Subcutaneous abdominal adipose tissue (tissue), 5 donors: ENCODE measurements at regions not wholly inside any gene's neighbourhood (a gene's known extent, or its start where the extent isn't known, plus 50 kb on each side); places are given as distances from the start of the nearest gene placed in this dataset.
"Not testable (repeated sequence)": the region's sequence is repeated elsewhere in the genome, so short reads cannot be mapped to it uniquely, and the experiment has no call there.

Experiments used
- H3K27ac ChIP-seq: one replicate; pipeline ENCODE4 v1.7.0; 2013; ENCODE audit warnings: low read depth, mild to moderate bottlenecking, inconsistent platforms, low read length, moderate library complexity
- H3K27me3 ChIP-seq, 5 donors: one replicate each; pipeline ENCODE4 v1.7.0; 2013; ENCODE audit warnings: low read length in 5 of 5, inconsistent platforms in 1 of 5; ENCODE audit not compliant: control insufficient read depth in 5 of 5, insufficient read depth in 4 of 5
- H3K36me3 ChIP-seq, 5 donors: one replicate each; pipeline ENCODE4 v1.7.0; 2013; ENCODE audit warnings: low read length in 5 of 5; ENCODE audit not compliant: control insufficient read depth in 5 of 5, insufficient read depth in 5 of 5
- H3K4me1 ChIP-seq, 5 donors: one replicate each; pipeline ENCODE4 v1.7.0; 2013; ENCODE audit warnings: low read length in 5 of 5, mild to moderate bottlenecking in 3 of 5, moderate library complexity in 1 of 5; ENCODE audit not compliant: control insufficient read depth in 5 of 5, insufficient read depth in 5 of 5
- H3K4me3 ChIP-seq, 5 donors: one replicate each; pipeline ENCODE4 v1.7.0; 2013; ENCODE audit warnings: low read length in 5 of 5, low read depth in 1 of 5
- H3K9ac ChIP-seq, 5 donors: one replicate each; pipeline ENCODE4 v1.7.0; 2013; ENCODE audit warnings: low read length in 5 of 5, mild to moderate bottlenecking in 4 of 5, moderate library complexity in 3 of 5
- H3K9me3 ChIP-seq, 5 donors: one replicate each; pipeline ENCODE4 v1.7.0; 2013; ENCODE audit warnings: low read length in 5 of 5; ENCODE audit not compliant: control insufficient read depth in 5 of 5
- donor health status: healthy.
- donor health status: healthy.
- donor health status: healthy.
- donor health status: healthy.
- donor health status: healthy.

DNA sequence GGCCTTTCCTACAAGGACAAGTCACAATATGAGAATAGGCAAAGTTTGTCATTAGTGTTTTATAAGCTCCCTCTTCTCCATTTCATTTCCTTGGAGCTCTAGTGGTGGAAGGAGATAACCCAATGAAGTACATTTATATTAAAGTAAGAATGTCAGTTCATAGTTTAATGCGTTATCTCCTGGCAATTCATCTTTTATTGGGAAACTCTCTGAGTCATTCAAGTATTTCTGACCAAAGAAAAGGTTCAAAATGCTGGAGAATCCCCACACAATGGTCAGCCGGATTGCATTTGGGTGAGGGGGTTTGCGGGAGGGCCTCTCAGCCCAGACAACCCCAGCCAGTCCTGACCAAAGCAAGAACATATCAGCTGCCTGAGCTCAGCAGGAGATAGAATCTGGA lies 321.5 kb upstream of the NRP1 start:
- Histone ChIP-seq H3K36me3 (no peaks in the 10 kb centered on the region), H3K9me3 (peaks cover 0 to 5% (median 0%) of the 10 kb centered on the region in 5 donors), H3K4me1 (peaks cover 0 to 19% (median 14%) of the 10 kb centered on the region in 5 donors), H3K4me3 (no peak overlapping the region), H3K27me3 (no peaks in the 10 kb centered on the region), H3K27ac (no peak overlapping the region), H3K9ac (no peak overlapping the region)

DNA sequence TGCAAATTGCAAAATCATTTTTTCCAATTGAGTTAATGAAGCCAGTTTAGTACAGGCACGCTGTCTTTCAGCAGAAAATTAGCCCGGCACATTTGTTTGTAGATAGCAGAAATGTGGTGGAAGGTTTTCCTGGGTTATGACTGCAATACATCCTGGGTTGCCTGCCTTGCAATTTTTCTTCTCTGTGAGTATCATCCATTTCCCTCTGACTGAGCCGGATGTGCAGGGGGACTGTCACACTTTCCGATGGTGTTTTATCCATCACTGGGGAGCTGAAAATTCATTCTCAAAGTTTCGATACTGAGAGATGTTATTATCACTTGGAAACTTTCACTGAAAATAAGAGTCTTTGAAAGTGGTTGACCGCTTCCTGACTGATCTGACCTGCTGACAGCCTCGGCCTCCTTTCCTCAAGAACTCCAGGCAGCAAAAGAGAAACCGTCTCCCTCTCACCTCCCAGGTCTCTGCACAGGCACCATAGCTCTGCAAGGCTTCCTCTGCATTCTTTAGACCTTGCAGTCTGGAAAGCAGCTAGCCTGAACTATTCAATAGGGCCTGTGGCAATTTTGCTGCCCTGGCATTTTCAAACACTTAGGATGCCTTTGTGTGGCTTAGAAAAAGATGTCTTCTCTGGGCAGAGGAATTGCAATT lies 320.8 kb upstream of the NRP1 start:
- Histone ChIP-seq H3K9me3 (peaks cover 0 to 5% (median 0%) of the 10 kb centered on the region in 5 donors), H3K27me3 (no peaks in the 10 kb centered on the region), H3K27ac (no peak overlapping the region), H3K4me3 (no peak overlapping the region), H3K9ac (no peak overlapping the region), H3K4me1 (peaks cover 0 to 15% (median 14%) of the 10 kb centered on the region in 5 donors), H3K36me3 (no peaks in the 10 kb centered on the region)

- Histone ChIP-seq H3K27me3 (no peaks in the 10 kb centered on the region), H3K4me1 (peaks cover 0 to 15% (median 14%) of the 10 kb centered on the region in 5 donors), H3K4me3 (no peak overlapping the region), H3K9ac (no peak overlapping the region), H3K9me3 (peaks cover 0 to 6% (median under 1%) of the 10 kb centered on the region in 5 donors), H3K27ac (no peak overlapping the region), H3K36me3 (no peaks in the 10 kb centered on the region)
Observed at GRCh38 chr10:33653584-33654367, 319.3 kb upstream of the NRP1 start.

- Histone ChIP-seq H3K9me3 (peaks cover 0 to 12% (median 4%) of the 10 kb centered on the region in 5 donors), H3K36me3 (no peaks in the 10 kb centered on the region), H3K4me1 (peaks cover 0 to 15% (median 14%) of the 10 kb centered on the region in 5 donors), H3K9ac (no peak overlapping the region), H3K27ac (no peak overlapping the region), H3K27me3 (no peaks in the 10 kb centered on the region), H3K4me3 (no peak overlapping the region)
Observed at GRCh38 chr10:33652870-33653269, 318.4 kb upstream of the NRP1 start.

DNA sequence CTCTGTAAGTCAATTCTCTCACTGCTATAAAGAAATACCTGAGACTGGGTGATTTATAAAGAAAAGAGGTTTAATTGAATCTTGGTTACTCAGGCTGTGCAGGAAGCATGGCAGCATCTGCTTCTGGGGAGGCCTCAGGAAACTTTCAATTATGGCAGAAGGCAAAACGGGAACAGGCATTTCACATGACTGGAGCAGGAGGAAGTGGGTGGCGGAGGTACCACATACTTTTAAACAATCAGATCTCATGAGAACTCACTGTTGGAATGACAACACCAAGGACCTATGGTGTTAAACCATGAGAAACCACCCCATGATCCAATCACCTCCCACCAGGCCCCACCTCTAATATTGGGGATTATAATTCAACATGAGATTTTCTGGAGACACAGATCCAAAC lies 315.7 kb upstream of the NRP1 start:
- not testable (repeated sequence) for H3K9ac ChIP-seq, H3K36me3 ChIP-seq, H3K27me3 ChIP-seq, H3K4me3 ChIP-seq, H3K27ac ChIP-seq
- H3K4me1 ChIP-seq: peaks cover 0 to 12% (median 6%) of the 10 kb centered on the region in 5 donors
- peaks cover 0 to 12% (median 4%) of the 10 kb centered on the region in 5 donors for H3K9me3 ChIP-seq

- Histone ChIP-seq H3K4me3 (no peak overlapping the region), H3K27ac (no peak overlapping the region), H3K27me3 (no peaks in the 10 kb centered on the region)
Observed at GRCh38 chr10:33643042-33643441, 308.6 kb upstream of the NRP1 start.

DNA sequence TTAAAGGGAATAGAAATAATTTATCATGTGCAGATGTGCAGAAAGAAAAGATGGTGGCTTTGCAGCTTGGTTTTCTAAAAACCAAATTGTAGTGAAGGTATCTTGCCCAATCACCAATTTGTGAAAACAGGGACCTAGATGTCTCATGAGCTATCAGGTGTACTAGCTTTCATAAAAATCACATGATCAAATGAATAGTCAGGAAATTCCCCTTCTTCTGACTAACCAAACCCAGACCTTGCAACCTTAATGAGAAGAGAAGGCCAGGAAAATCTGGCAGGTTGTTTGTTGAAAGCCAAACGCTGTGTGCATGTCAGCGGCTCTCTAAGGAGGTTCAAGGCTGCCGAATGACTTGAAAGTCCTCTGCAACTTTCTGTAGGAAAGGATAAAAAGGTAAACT lies 304.4 kb upstream of the NRP1 start:
- no peak overlapping the region for H3K27ac ChIP-seq
- no peak overlapping the region for H3K9ac ChIP-seq
- no peaks in the 10 kb centered on the region for H3K9me3 ChIP-seq
- H3K4me1 ChIP-seq: no peaks in the 10 kb centered on the region
- H3K4me3 ChIP-seq: no peak overlapping the region
- H3K36me3 ChIP-seq: no peaks in the 10 kb centered on the region
- no peaks in the 10 kb centered on the region for H3K27me3 ChIP-seq

More at GRCh38 chr10:33643042-33643441, 308.6 kb upstream of the NRP1 start:
- no peaks in the 10 kb centered on the region for H3K36me3 ChIP-seq
- peaks cover 0 to 4% (median 0%) of the 10 kb centered on the region in 5 donors for H3K4me1 ChIP-seq
- no peaks in the 10 kb centered on the region for H3K9me3 ChIP-seq
- no peak overlapping the region for H3K9ac ChIP-seq

GRCh38 chr10:33638374-33638773 lies 303.9 kb upstream of the NRP1 start:
- H3K36me3 ChIP-seq: no peaks in the 10 kb centered on the region
- no peaks in the 10 kb centered on the region for H3K27me3 ChIP-seq
- H3K27ac ChIP-seq: no peak overlapping the region
- no peak overlapping the region for H3K4me3 ChIP-seq
- H3K9ac ChIP-seq: no peak overlapping the region
- H3K9me3 ChIP-seq: no peaks in the 10 kb centered on the region
- no peaks in the 10 kb centered on the region for H3K4me1 ChIP-seq

DNA sequence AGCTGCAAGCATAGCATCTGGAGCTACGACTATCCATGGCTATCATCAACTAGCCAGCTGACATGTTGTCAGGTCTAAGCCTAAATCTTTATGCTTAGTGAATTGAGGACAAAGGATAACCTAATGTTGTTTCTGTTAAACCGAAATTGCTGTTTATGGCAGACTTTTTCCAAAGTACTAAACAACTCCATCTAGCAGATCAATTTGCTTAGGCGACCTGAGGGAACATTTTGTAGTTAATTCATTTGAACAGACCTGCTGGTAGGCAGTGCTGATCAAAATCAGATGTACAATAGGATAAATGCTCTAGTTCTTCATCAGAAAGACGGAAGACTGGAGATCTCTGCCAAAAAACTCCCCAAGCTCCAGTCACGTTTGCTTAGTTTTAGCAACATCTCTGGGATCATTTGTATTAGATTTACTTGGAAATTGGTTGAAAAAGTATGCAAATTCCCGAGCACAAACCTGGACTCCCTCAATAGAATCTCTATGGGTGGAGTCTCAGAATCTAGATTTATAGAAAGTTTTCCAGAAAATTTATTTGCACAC lies 301.6 kb upstream of the NRP1 start:
- Histone ChIP-seq H3K9me3 (no peaks in the 10 kb centered on the region), H3K27me3 (peaks cover 0 to 5% (median 0%) of the 10 kb centered on the region in 5 donors), H3K27ac (no peak overlapping the region), H3K36me3 (no peaks in the 10 kb centered on the region), H3K4me1 (peaks cover 0 to 3% (median 2%) of the 10 kb centered on the region in 5 donors), H3K4me3 (no peak overlapping the region), H3K9ac (no peak overlapping the region)

- Histone ChIP-seq H3K4me1 (peaks cover 0 to 6% (median 3%) of the 10 kb centered on the region in 5 donors), H3K4me3 (no peak overlapping the region), H3K27me3 (peaks cover 0 to 5% (median 0%) of the 10 kb centered on the region in 5 donors), H3K9ac (no peak overlapping the region), H3K27ac (no peak overlapping the region), H3K36me3 (no peaks in the 10 kb centered on the region), H3K9me3 (no peaks in the 10 kb centered on the region)
Observed at GRCh38 chr10:33632432-33632831, 298.0 kb upstream of the NRP1 start.
